ENCODE measurements at regions not wholly inside any gene's neighbourhood (a gene's known extent, or its start where the extent isn't known, plus 50 kb on each side); places are given as distances from the start of the nearest gene placed in this dataset.

DNA sequence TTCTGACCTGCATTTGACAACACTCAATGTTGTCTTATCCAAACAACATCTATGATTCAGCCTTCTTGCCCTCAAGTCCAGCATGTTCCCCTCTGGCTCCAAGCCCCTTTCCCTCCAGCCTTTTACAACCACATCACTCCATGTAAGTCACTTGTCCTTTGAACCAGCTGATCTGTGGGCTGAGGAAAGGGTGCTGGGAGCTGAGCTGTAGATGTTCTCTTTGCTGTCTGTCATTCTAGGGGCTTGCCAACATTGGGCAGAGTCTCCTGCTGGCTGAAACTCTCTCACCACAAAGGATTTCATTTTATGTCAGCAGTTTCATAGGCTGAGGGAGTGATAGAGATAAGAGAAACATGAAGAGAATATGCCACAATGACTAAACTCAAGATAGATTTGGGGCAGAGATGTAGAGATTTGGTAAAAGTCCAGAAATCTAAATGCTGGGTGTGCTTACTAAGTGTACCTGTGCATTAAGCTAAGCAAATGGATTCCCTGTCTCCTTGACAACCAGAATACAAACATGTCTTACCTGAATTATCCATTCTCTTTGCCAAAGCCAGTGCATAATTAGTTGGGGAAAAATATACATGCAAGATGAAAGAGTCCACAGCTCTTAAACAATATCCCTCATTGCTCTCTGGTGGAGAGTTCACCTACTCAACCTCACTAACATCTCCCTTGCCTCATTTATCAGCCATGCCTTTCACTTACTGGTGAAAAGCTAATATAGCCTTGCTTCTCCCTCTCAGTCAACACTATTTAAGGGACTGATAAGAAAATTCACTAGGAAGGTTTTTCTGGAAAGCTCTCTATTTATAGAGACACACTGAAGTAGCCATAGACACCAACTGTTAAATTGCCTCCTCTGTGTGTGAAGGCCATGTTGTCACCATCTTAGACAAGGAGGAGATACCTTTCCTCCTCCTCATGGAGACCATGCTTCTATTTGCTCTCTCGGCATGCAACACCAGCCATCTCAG is 175.5 kb upstream of the SERP2 start:
- TF ChIP-seq, protein P1, sequence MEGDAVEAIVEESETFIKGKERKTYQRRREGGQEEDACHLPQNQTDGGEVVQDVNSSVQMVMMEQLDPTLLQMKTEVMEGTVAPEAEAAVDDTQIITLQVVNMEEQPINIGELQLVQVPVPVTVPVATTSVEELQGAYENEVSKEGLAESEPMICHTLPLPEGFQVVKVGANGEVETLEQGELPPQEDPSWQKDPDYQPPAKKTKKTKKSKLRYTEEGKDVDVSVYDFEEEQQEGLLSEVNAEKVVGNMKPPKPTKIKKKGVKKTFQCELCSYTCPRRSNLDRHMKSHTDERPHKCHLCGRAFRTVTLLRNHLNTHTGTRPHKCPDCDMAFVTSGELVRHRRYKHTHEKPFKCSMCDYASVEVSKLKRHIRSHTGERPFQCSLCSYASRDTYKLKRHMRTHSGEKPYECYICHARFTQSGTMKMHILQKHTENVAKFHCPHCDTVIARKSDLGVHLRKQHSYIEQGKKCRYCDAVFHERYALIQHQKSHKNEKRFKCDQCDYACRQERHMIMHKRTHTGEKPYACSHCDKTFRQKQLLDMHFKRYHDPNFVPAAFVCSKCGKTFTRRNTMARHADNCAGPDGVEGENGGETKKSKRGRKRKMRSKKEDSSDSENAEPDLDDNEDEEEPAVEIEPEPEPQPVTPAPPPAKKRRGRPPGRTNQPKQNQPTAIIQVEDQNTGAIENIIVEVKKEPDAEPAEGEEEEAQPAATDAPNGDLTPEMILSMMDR (conservative IDR thresholded peaks at IDR 0.05 in 1 of 2, IDR thresholded peaks at IDR 0.05 in 1 of 2; ENCODE audit: extremely low read depth in 1 of 2, insufficient read depth in 1 of 2, low read depth in 1 of 2, low read length in 2 of 2), result no peak
- no peak for TF ChIP-seq EZH2 (IDR thresholded peaks at IDR 0.05; ENCODE audit: borderline replicate concordance, low read length)

Measured in mammary epithelial cell (primary cell).